Heart right ventricle (tissue), 16 donors: ENCODE measurements at regions not wholly inside any gene's neighbourhood (a gene's known extent, or its start where the extent isn't known, plus 50 kb on each side); places are given as distances from the start of the nearest gene placed in this dataset.

ENCODE experiments used
- ATAC-seq, 8 donors: fragments of 200-7000 bp; cut with Tn5 transposase; one replicate each; pipeline ENCODE4 v1.9.1; 2020; ENCODE audit warnings: mild to moderate bottlenecking in 8 of 8, moderate library complexity in 8 of 8, moderate number of reproducible peaks in 1 of 8
- DNase-seq, 2 donors: peaks; one replicate each; pipeline ENCODE4 v3.0.0-alpha.2; 2020
- H3K27ac ChIP-seq, 10 donors: fragments of 200-600 bp; sonication (generic) in 2 of 10; one replicate each; pipeline versions ENCODE4 v1.5.0 to v1.8.0; 2020 to 2022; ENCODE audit warnings: mild to moderate bottlenecking in 3 of 10
- H3K27me3 ChIP-seq, 7 donors: fragments of 200-600 bp; one replicate each; pipeline ENCODE4 v1.8.0; 2021 to 2022; ENCODE audit warnings: mild to moderate bottlenecking in 2 of 7
- H3K36me3 ChIP-seq, 9 donors: fragments of 200-600 bp; sonication (generic) in 1 of 9; one replicate each; pipeline versions ENCODE4 v1.5.0 to v1.8.0; 2020 to 2022; ENCODE audit warnings: mild to moderate bottlenecking in 2 of 9
- H3K4me1 ChIP-seq, 9 donors: fragments of 200-600 bp; sonication (generic) in 1 of 9; one replicate each; pipeline versions ENCODE4 v1.5.0 to v1.8.0; 2020 to 2022; ENCODE audit warnings: mild to moderate bottlenecking in 4 of 9
- H3K4me3 ChIP-seq, 10 donors: fragments of 200-600 bp; sonication (generic) in 2 of 10; one replicate each; pipeline versions ENCODE4 v1.5.0 to v1.8.0; 2020 to 2022; ENCODE audit warnings: mild to moderate bottlenecking in 7 of 10, moderate library complexity in 2 of 10
- H3K9me3 ChIP-seq, 11 donors: fragments of 200-600 bp in 10 of 11; sonication (generic) in 2 of 11; one replicate each; pipeline versions ENCODE4 v1.5.0 to v1.8.0; 2013 to 2022; ENCODE audit warnings: mild to moderate bottlenecking in 2 of 11, control low read depth in 1 of 11, moderate library complexity in 1 of 11
- WGBS, 2 donors: extraction: QIAGEN DNeasy Blood & Tissue Kit; methylation state at CpG; one replicate each; pipeline ENCODE4 v1.1.7; 2013; ENCODE audit warnings: inconsistent platforms in 1 of 2; 5-methylcytosine and 5-hydroxymethylcytosine counted together
- intact Hi-C, 10 donors: fragments of 100-400 bp; cut with DNase I; formaldehyde crosslinking; loops; one replicate each; pipeline versions ENCODE4 v1.11.1 to v1.14.2; 2022
- TF ChIP-seq, protein P1 (sequence below), 9 donors: fragments of 200-600 bp; sonication (generic) in 2 of 9; IDR thresholded peaks; one replicate each; pipeline versions ENCODE4 v1.5.0 to v1.8.0; 2021 to 2022; ENCODE audit warnings: antibody characterized with exemption in 9 of 9, mild to moderate bottlenecking in 5 of 9, moderate library complexity in 1 of 9
- donor health status: Arrhythmogenic right ventricular cardiomyopathy.
- donor health status: ischemic (EF 13 %, LVEDD 7.1; RV severe dilation, severe dysfunction).
- donor health status: healthy with polysubstance abuse.
- donor health status: DM: no; HTN: yes; CAD: no.
- donor health status: DM: no; HTN: no; CAD: no.
- donor health status: ischemic (EF 25% LVEDD 6.9; RV normal size, moderate dysfunction).
- donor health status: ischemic (EF 25% LVEDD 5.7; RV mildly dilated, moderate dysfunction).
- donor health status: healthy.
- donor health status: DM: yes; HTN: yes; CAD: no.
- donor health status: Ischemic cardiomyopathy.
- donor health status: ischemic (EF 35%, LVEDD 5.7; RV mildly dilated, moderate dysfunction).
- donor health status: nonischemic (EF 11% LVEDD 7.7; RV severe dilation, severe dysfunction).
- donor health status: DM: yes; HTN: yes; CAD: no.
- donor health status: PGD.
- donor health status: ischemic (EF 29% LVEDD 5.4; RV normal size, mild dysfunction).
- donor health status: nonischemic (EF 23%, LVEDD 6.1; RV moderate dilation, normal function).

- Histone ChIP-seq H3K27ac (no peak overlapping the region), H3K4me3 (no peak overlapping the region), H3K4me1 (peaks cover 8 to 38% (median 29%) of the 10 kb centered on the region in 9 donors), H3K27me3 (no peaks in the 10 kb centered on the region), H3K36me3 (no peaks in the 10 kb centered on the region), H3K9me3 (no peaks in the 10 kb centered on the region)
- no peak for ATAC-seq
- no peak for DNase-seq
- TF ChIP-seq, protein P1, sequence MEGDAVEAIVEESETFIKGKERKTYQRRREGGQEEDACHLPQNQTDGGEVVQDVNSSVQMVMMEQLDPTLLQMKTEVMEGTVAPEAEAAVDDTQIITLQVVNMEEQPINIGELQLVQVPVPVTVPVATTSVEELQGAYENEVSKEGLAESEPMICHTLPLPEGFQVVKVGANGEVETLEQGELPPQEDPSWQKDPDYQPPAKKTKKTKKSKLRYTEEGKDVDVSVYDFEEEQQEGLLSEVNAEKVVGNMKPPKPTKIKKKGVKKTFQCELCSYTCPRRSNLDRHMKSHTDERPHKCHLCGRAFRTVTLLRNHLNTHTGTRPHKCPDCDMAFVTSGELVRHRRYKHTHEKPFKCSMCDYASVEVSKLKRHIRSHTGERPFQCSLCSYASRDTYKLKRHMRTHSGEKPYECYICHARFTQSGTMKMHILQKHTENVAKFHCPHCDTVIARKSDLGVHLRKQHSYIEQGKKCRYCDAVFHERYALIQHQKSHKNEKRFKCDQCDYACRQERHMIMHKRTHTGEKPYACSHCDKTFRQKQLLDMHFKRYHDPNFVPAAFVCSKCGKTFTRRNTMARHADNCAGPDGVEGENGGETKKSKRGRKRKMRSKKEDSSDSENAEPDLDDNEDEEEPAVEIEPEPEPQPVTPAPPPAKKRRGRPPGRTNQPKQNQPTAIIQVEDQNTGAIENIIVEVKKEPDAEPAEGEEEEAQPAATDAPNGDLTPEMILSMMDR (IDR thresholded peaks at IDR 0.05), result no peak
- 98% methylated on average over 3 of the region's 3 CpGs for WGBS, 2 donors
- intact Hi-C loops, result loop anchor here in 1 of 10 donors (10.0 kb wide), 1 partner anchor 158 kb away; no protein-coding TSS in a partner anchor
These were observed 104.5 kb upstream of the MKLN1 start for GRCh38 chr7:131223151-131223550.

- ATAC-seq (peak in 1 of 8 donors; percentile 12), DNase-seq (no peak)
- 95 to 97% methylated on average over 6 of the region's 6 CpGs for WGBS, 2 donors
- H3K4me1 ChIP-seq, result peaks cover 0 to 23% (median 13%) of the 10 kb centered on the region in 9 donors
- H3K27me3 ChIP-seq, result no peaks in the 10 kb centered on the region
- H3K9me3 ChIP-seq, result no peaks in the 10 kb centered on the region
- intact Hi-C loops, result loop anchor here in 1 of 10 donors (10.0 kb wide), 1 partner anchor 160 kb away; no protein-coding TSS in a partner anchor
- peak overlapping the region in 5 of 10 donors; percentile 14 to 74 (median 50) for H3K27ac ChIP-seq
- no peaks in the 10 kb centered on the region for H3K36me3 ChIP-seq
- no peak overlapping the region for H3K4me3 ChIP-seq
- TF ChIP-seq, protein P1 (IDR thresholded peaks at IDR 0.05), result no peak
These were observed 102.7 kb upstream of the MKLN1 start for GRCh38 chr7:131224996-131225395.

DNA sequence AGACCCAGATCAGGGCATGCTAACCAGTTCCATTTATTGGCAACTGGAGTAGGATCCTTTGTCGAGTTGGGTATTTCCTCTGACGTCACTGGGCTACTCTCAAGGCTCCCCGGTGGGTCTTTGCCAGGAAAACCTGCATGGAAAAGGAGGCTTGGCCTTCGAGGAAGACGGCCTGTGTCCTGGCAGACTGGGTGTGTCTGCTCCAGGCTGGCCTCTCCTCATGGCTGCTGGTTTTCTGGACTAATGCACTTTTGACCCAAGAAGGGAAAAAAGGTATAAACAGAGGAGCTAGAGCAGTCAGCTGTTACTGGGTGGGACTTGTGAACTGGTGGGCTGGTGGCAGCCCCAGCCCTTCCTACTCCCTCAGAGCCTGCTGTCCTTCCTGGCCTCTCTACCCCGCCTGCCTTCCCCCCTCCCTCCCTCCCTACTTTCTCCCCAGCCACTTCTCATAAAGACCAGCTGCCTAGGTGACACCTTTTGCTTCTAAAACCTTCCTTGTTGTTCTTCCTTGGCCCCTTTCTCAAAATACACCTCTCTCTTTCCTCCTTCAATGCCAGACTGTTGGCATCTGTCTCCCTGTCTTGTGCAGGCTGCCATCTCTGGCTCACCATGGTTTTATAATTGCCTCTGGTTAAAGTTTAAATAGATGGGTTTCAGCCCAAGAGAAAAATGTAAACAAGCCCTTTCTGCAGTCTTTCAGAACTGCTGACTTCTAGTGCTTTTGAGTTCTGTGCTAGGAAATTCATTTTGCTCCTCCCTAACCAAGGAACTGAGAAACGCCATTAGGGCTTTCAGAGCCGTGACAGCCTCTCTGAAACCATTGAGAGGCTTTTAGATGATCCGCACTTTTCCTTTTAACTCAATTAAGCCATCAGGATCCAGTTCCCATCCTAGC lies 101.8 kb upstream of the MKLN1 start:
- WGBS, 2 donors, result 57 to 61% methylated on average over 9 of the region's 9 CpGs
- intact Hi-C loops, result loop anchor here in 1 of 10 donors (10.0 kb wide), 1 partner anchor 161 kb away; no protein-coding TSS in a partner anchor
- TF ChIP-seq, protein P1 (IDR thresholded peaks at IDR 0.05), result no peak
- no peak overlapping the region for H3K4me3 ChIP-seq
- H3K36me3 ChIP-seq, result no peaks in the 10 kb centered on the region
- ATAC-seq (peak; percentile 58 to 76 (median 74)), DNase-seq (peak; percentile 16 to 53)
- no peaks in the 10 kb centered on the region for H3K27me3 ChIP-seq
- H3K27ac ChIP-seq, result peak overlapping the region in 8 of 10 donors; percentile 5 to 74 (median 44)
- H3K4me1 ChIP-seq, result peaks cover 0 to 18% (median 10%) of the 10 kb centered on the region in 9 donors
- no peaks in the 10 kb centered on the region for H3K9me3 ChIP-seq

- peak overlapping the region in 7 of 10 donors; percentile 5 to 74 (median 38) for H3K27ac ChIP-seq
- intact Hi-C loops, result loop anchor here in 1 of 10 donors (10.0 kb wide), 1 partner anchor 162 kb away; no protein-coding TSS in a partner anchor
- ATAC-seq, result no peak
These were observed 101.2 kb upstream of the MKLN1 start for GRCh38 chr7:131226514-131226865.

More at GRCh38 chr7:131226514-131226865, 101.2 kb upstream of the MKLN1 start:
- H3K4me3 ChIP-seq, result no peak overlapping the region
- DNase-seq, result no peak
- H3K36me3 ChIP-seq, result no peaks in the 10 kb centered on the region
- H3K27me3 ChIP-seq, result no peaks in the 10 kb centered on the region
- peaks cover 0 to 22% (median 12%) of the 10 kb centered on the region in 9 donors for H3K4me1 ChIP-seq
- no peaks in the 10 kb centered on the region for H3K9me3 ChIP-seq
- TF ChIP-seq, protein P1 (IDR thresholded peaks at IDR 0.05), result no peak
